NCI-H2171 treated with DMSO at 0.1 percent for 48 hours (cell line): ENCODE measurements at regions not wholly inside any gene's neighbourhood (a gene's known extent, or its start where the extent isn't known, plus 50 kb on each side); places are given as distances from the start of the nearest gene placed in this dataset.

Experiments
- DNase-seq: peaks from one replicate; lab custom pipeline; 2025; lab: John Stamatoyannopoulos, UW

- DNase-seq, result peak; percentile 90
Observed at GRCh38 chr1:11413986-11414391, 65.0 kb upstream of the DISP3 start.

DNA sequence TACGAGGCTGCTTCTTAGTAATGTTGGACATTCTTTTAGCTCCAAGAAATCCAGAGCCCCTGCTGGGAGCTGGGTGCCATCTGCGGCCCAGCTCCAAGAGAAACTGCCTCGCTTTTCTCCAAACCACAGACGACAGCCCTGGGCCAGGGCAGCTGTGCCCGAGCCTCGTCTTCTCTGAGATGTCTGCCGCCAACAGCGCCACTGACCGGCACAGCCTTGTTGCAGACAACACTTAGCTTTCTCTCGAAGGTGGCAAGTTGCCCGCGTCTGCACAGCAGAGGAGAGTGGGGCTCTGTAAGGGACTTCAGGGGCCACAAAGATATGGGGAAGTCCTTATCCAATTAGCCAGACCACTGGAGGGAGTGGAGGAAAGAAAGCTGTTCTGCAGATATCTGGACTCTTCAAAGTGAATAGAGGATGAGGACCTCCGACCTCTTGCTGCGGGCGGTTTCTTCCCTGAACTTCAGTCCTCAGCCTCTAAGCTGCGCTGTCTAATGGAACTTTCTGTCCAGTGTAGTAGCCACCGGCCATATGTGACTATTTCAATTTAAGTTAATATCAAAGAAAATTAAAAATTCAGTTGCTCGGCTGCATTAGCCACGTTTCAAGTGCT, 63.9 kb upstream of the DISP3 start:
- DNase-seq, result no peak

- peak; percentile 93 for DNase-seq
Observed at GRCh38 chr1:11417162-11417561, 61.8 kb upstream of the DISP3 start.

GRCh38 chr1:11418056-11418455, 60.9 kb upstream of the DISP3 start:
- DNase-seq, result no peak

DNA sequence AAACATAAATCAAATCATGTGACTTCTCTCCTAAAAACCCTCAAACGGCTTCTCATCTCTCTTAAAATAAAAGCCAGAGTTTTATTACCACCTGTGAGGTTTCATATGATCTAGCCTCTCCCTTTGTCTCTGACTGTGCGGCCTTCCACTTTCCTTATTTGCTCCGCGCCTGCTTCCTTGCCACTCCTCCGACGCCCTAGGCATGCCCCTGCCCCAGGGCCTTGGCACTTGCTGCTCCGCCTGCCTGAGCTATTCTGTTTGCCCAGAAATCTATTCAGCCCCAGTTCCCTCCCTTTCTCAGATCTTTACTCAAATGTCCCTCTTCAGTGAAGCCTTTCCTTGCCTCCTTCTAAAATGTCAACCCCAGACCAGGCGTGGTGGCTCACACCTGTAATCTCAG, 57.5 kb upstream of the DISP3 start:
- DNase-seq, result no peak

GRCh38 chr1:11422686-11423085, 56.3 kb upstream of the DISP3 start:
- no peak for DNase-seq

- no peak for DNase-seq
Observed at GRCh38 chr1:11426617-11427016, 52.3 kb upstream of the DISP3 start.

GRCh38 chr1:11428789-11429188, 50.2 kb upstream of the DISP3 start:
- no peak for DNase-seq
